ENCODE measurements at regions not wholly inside any gene's neighbourhood (a gene's known extent, or its start where the extent isn't known, plus 50 kb on each side); places are given as distances from the start of the nearest gene placed in this dataset.

GRCh38 chr20:22690000-22690399, 105.6 kb upstream of the FOXA2 start:
- TF ChIP-seq, protein P1, sequence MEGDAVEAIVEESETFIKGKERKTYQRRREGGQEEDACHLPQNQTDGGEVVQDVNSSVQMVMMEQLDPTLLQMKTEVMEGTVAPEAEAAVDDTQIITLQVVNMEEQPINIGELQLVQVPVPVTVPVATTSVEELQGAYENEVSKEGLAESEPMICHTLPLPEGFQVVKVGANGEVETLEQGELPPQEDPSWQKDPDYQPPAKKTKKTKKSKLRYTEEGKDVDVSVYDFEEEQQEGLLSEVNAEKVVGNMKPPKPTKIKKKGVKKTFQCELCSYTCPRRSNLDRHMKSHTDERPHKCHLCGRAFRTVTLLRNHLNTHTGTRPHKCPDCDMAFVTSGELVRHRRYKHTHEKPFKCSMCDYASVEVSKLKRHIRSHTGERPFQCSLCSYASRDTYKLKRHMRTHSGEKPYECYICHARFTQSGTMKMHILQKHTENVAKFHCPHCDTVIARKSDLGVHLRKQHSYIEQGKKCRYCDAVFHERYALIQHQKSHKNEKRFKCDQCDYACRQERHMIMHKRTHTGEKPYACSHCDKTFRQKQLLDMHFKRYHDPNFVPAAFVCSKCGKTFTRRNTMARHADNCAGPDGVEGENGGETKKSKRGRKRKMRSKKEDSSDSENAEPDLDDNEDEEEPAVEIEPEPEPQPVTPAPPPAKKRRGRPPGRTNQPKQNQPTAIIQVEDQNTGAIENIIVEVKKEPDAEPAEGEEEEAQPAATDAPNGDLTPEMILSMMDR (conservative IDR thresholded peaks at IDR 0.05 in 1 of 2, IDR thresholded peaks at IDR 0.05 in 1 of 2; ENCODE audit: low read depth in 1 of 2, low read length in 2 of 2) = no peak
- TF ChIP-seq EZH2 (IDR thresholded peaks at IDR 0.05; ENCODE audit: low read length, missing control alignments) = no peak
